Hepatocyte (in vitro differentiated cells): ENCODE measurements at regions not wholly inside any gene's neighbourhood (a gene's known extent, or its start where the extent isn't known, plus 50 kb on each side); places are given as distances from the start of the nearest gene placed in this dataset.

Source experiments
- DNase-seq: peaks from one replicate; pipeline ENCODE4 v3.0.0-alpha.2; 2016; ENCODE audit warnings: low spot score
- H2AFZ ChIP-seq: fragments of 200-600 bp; sonication (generic); 2 replicates; pipeline ENCODE4 v1.6.0; 2016; ENCODE audit warnings: antibody characterized with exemption, mild to moderate bottlenecking
- H3K27ac ChIP-seq: fragments of 200-600 bp; sonication (generic); 2 replicates; pipeline ENCODE4 v1.5.1; 2016; ENCODE audit warnings: mild to moderate bottlenecking
- H3K27me3 ChIP-seq: fragments of 200-600 bp; sonication (generic); 2 replicates; pipeline ENCODE4 v1.6.1; 2016
- H3K36me3 ChIP-seq: fragments of 200-600 bp; sonication (generic); replicated peaks from 2 replicates; pipeline ENCODE4 v1.5.1; 2016; ENCODE audit warnings: low read depth; ENCODE audit not compliant: insufficient read depth
- H3K4me1 ChIP-seq: fragments of 200-600 bp; sonication (generic); 2 replicates; pipeline ENCODE4 v1.5.1; 2016; ENCODE audit warnings: mild to moderate bottlenecking, moderate library complexity; ENCODE audit not compliant: insufficient read depth
- H3K4me2 ChIP-seq: fragments of 200-600 bp; sonication (generic); 2 replicates; pipeline ENCODE4 v1.6.0; 2016
- H3K4me3 ChIP-seq: fragments of 200-600 bp; sonication (generic); 2 replicates; pipeline ENCODE4 v1.5.1; 2016; ENCODE audit warnings: mild to moderate bottlenecking
- H3K79me2 ChIP-seq: fragments of 200-600 bp; sonication (generic); 2 replicates; pipeline ENCODE4 v1.6.0; 2017; ENCODE audit warnings: mild to moderate bottlenecking
- H3K9me2 ChIP-seq: fragments of 200-600 bp; sonication (generic); replicated peaks from 2 replicates; pipeline ENCODE4 v1.6.0; 2017; ENCODE audit warnings: mild to moderate bottlenecking; ENCODE audit not compliant: insufficient read depth
- H3K9me3 ChIP-seq: fragments of 200-600 bp; sonication (generic); 2 replicates; pipeline ENCODE4 v1.5.1; 2016; ENCODE audit warnings: low read depth, mild to moderate bottlenecking
- H4K20me1 ChIP-seq: fragments of 200-600 bp; sonication (generic); 2 replicates; pipeline ENCODE4 v1.6.0; 2016; ENCODE audit warnings: mild to moderate bottlenecking; ENCODE audit not compliant: insufficient read depth, poor library complexity, severe bottlenecking
- EZH2 ChIP-seq: fragments of 200-600 bp; sonication (generic); IDR thresholded peaks from 2 replicates; pipeline ENCODE4 v1.6.1; 2016; ENCODE audit warnings: antibody characterized with exemption, mild to moderate bottlenecking, borderline replicate concordance
- EZH2phosphoT487 ChIP-seq: fragments of 200-600 bp; sonication (generic); IDR thresholded peaks from one replicate; pipeline ENCODE4 v1.6.1; 2018; ENCODE audit warnings: antibody characterized with exemption, mild to moderate bottlenecking, low read depth, moderate library complexity; ENCODE audit not compliant: unreplicated experiment, severe bottlenecking
- WGBS: methylation state at CpG from one replicate; pipeline ENCODE4 v1.1.6; 2016; ENCODE audit warnings: low lambda C conversion rate; ENCODE audit errors: missing lambda C conversion rate; 5-methylcytosine and 5-hydroxymethylcytosine counted together
- TF ChIP-seq, protein P1 (sequence below): fragments of 200-600 bp; sonication (generic); IDR thresholded peaks from 2 replicates; pipeline ENCODE4 v1.5.1; 2016; ENCODE audit warnings: antibody characterized with exemption, mild to moderate bottlenecking; ENCODE audit not compliant: poor library complexity

DNA sequence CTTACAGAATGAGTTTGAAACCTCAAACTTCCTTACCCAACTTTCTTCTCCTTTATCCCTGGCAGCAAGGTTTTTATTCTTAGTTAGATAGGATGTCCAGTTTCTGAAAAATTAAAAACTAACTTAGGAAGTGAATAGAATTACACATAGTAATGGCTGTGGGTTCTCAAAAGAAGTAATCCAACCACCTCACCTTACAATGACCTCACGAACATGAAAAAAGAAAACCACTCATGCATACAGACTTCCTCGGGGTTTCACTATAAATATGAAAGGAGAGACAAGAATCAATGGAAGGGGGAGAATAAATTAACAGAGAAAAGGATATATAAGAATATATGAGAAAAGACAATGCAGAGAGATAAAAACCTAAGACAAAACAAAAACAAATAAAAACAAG, 1044.3 kb upstream of the KLHL29 start:
- no peaks in the 10 kb centered on the region for H3K27me3 ChIP-seq

GRCh38 chr2:22347306-22347705, 1037.7 kb upstream of the KLHL29 start:
- no peaks in the 10 kb centered on the region for H3K9me3 ChIP-seq
- H3K36me3 ChIP-seq: no peaks in the 10 kb centered on the region
- H4K20me1 ChIP-seq: no peaks in the 10 kb centered on the region
- no peak for DNase-seq
- no peak overlapping the region for H3K4me2 ChIP-seq
- TF ChIP-seq EZH2: no peak
- TF ChIP-seq, protein P1, sequence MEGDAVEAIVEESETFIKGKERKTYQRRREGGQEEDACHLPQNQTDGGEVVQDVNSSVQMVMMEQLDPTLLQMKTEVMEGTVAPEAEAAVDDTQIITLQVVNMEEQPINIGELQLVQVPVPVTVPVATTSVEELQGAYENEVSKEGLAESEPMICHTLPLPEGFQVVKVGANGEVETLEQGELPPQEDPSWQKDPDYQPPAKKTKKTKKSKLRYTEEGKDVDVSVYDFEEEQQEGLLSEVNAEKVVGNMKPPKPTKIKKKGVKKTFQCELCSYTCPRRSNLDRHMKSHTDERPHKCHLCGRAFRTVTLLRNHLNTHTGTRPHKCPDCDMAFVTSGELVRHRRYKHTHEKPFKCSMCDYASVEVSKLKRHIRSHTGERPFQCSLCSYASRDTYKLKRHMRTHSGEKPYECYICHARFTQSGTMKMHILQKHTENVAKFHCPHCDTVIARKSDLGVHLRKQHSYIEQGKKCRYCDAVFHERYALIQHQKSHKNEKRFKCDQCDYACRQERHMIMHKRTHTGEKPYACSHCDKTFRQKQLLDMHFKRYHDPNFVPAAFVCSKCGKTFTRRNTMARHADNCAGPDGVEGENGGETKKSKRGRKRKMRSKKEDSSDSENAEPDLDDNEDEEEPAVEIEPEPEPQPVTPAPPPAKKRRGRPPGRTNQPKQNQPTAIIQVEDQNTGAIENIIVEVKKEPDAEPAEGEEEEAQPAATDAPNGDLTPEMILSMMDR: no peak
- no peak overlapping the region for H3K4me3 ChIP-seq
- H3K9me2 ChIP-seq: no peaks in the 10 kb centered on the region
- H3K4me1 ChIP-seq: no peaks in the 10 kb centered on the region
- no peaks in the 10 kb centered on the region for H3K27me3 ChIP-seq
- 94% methylated on average over 2 of the region's 2 CpGs for WGBS
- no peaks in the 10 kb centered on the region for H3K79me2 ChIP-seq
- no peak overlapping the region for H2AFZ ChIP-seq
- H3K27ac ChIP-seq: no peak overlapping the region

More for the DNA sequence above, 1044.3 kb upstream of the KLHL29 start:
- Histone ChIP-seq H3K9me3 (no peaks in the 10 kb centered on the region), H4K20me1 (no peaks in the 10 kb centered on the region), H3K9me2 (no peaks in the 10 kb centered on the region), H3K4me2 (no peak overlapping the region), H3K36me3 (no peaks in the 10 kb centered on the region), H3K27ac (no peak overlapping the region), H3K4me3 (no peak overlapping the region), H3K79me2 (no peaks in the 10 kb centered on the region), H3K4me1 (no peaks in the 10 kb centered on the region), H2AFZ (no peak overlapping the region)
- no peak for DNase-seq
- 84% methylated on average over 2 of the region's 2 CpGs for WGBS
- no peak for TF ChIP-seq EZH2
- TF ChIP-seq, protein P1: no peak
- no peak for TF ChIP-seq EZH2phosphoT487

DNA sequence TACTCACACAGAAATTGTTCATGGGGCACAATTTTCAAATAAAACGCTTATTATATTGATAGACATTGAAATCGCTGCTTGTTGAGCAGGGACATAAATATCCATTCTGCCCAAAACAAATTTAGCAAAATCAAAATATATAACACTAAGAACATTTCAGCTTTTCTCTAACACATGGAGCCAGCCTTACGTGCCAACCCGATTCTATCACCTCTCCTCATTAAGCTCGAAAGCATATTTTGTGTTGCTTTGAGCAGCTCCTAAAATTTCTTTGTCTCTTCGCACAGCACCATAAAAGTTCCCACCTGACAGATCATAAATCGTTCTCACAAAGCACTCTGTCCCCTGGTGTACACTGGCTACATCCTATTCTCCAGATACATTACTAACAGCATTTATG, 1034.4 kb upstream of the KLHL29 start:
- no peaks in the 10 kb centered on the region for H3K9me2 ChIP-seq
- WGBS: 90% methylated on average over 7 of the region's 7 CpGs
- TF ChIP-seq, protein P1: no peak
- no peak for TF ChIP-seq EZH2phosphoT487
- H3K27me3 ChIP-seq: no peaks in the 10 kb centered on the region
- H3K4me2 ChIP-seq: no peak overlapping the region
- no peak overlapping the region for H2AFZ ChIP-seq
- no peaks in the 10 kb centered on the region for H4K20me1 ChIP-seq
- no peaks in the 10 kb centered on the region for H3K9me3 ChIP-seq
- H3K4me3 ChIP-seq: no peak overlapping the region
- no peak overlapping the region for H3K27ac ChIP-seq
- H3K36me3 ChIP-seq: no peaks in the 10 kb centered on the region
- no peaks in the 10 kb centered on the region for H3K4me1 ChIP-seq
- DNase-seq: no peak
- H3K79me2 ChIP-seq: no peaks in the 10 kb centered on the region

DNA sequence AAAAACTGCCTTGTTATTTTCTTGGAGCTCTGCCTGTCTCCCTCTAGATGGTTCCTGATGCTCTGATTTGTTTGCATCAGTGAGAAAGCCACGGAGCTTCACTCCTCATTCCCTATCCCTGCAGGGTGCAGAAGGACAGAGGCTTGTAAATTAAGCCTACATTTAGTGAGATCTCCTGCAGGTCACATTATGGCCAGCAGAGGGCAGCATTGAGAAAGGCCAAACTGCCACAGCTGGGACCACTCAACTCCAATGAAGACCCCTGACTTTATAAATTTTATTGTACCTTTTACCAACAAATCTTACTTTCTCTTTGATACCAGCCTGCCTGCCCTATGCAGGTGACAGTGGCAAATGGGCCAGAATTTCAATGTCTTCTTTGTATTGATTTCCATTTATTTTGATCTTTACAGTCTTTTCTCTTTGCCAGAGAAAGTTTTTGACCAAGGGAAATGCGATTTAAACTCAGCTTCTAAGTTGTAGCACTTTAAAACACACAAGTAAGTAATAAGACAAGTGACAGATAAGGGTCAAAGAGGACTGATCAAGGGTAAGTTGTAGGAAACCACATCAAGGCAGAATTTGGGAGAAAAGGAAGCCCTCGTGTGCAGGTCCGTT, 1029.1 kb upstream of the KLHL29 start:
- no peaks in the 10 kb centered on the region for H3K27me3 ChIP-seq
- no peaks in the 10 kb centered on the region for H3K79me2 ChIP-seq
- DNase-seq: peak; percentile 60
- no peak overlapping the region for H3K27ac ChIP-seq
- H2AFZ ChIP-seq: no peak overlapping the region
- H3K9me2 ChIP-seq: no peaks in the 10 kb centered on the region
- H3K4me3 ChIP-seq: no peak overlapping the region
- 65% methylated on average over 4 of the region's 4 CpGs for WGBS
- H4K20me1 ChIP-seq: no peaks in the 10 kb centered on the region
- TF ChIP-seq EZH2 (no peak), EZH2phosphoT487 (no peak)
- TF ChIP-seq, protein P1: peak; percentile 86
- no peaks in the 10 kb centered on the region for H3K4me1 ChIP-seq
- H3K9me3 ChIP-seq: no peaks in the 10 kb centered on the region
- no peaks in the 10 kb centered on the region for H3K36me3 ChIP-seq
- H3K4me2 ChIP-seq: no peak overlapping the region
